D341Med (cell line): ENCODE measurements at regions not wholly inside any gene's neighbourhood (a gene's known extent, or its start where the extent isn't known, plus 50 kb on each side); places are given as distances from the start of the nearest gene placed in this dataset.
"Not testable (repeated sequence)": the region's sequence is repeated elsewhere in the genome, so short reads cannot be mapped to it uniquely, and the experiment has no call there.

Source experiments
- DNase-seq: peaks from one replicate; pipeline ENCODE4 v3.0.0; 2012; ENCODE audit warnings: low spot score

- not testable (repeated sequence) for DNase-seq
Observed at GRCh38 chr3:106075731-106076130, 206.9 kb upstream of the CBLB start.

DNA sequence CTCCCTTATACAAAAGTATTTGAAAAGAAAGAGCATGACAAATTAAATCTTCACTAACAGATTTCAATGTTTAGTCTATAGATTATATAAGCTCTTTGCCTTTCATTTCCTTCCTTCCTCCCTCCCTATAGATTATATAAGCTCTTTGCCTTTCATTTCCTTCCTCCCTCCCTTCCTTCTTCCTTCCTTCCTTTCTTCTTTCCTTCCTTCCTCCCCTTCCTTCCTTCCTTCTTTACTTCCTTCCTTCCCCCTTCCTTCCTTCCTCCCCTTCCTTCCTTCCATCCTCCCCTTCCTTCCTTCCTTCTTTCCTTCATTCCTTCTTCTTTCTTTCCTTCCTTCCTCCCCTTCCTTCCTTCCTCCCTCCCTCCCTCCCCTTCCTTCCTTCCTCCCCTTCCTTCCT is 209.8 kb upstream of the CBLB start:
- no peak for DNase-seq

GRCh38 chr3:106082616-106083015 is 213.8 kb upstream of the CBLB start:
- DNase-seq: no peak

GRCh38 chr3:106083207-106083606 is 214.4 kb upstream of the CBLB start:
- DNase-seq: no peak

- DNase-seq: no peak
Observed at GRCh38 chr3:106083854-106084253, 215.0 kb upstream of the CBLB start.

GRCh38 chr3:106086038-106086437 is 217.2 kb upstream of the CBLB start:
- DNase-seq: no peak

- DNase-seq: no peak
Observed at GRCh38 chr3:106086636-106087035, 217.8 kb upstream of the CBLB start.

GRCh38 chr3:106088304-106088703 is 219.5 kb upstream of the CBLB start:
- no peak for DNase-seq

DNA sequence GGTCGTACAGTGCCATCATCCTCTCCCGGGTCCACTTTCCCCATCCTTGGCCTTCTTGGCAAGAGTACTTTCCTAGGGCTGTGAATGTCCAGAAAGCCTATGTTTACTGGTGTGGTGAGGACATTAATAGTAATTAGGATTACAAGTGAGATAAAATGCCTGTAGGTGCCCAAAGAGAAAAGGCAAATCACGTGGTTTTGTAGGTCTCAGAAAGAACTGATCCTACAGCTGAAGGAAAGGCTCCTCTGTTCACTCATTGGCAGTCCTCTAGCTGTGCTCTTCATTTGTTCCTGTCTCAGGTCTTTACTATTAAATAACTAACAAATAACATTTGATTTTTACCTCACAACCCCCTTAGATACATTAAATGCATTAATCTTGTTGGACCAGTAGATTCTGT is 220.1 kb upstream of the CBLB start:
- no peak for DNase-seq

DNA sequence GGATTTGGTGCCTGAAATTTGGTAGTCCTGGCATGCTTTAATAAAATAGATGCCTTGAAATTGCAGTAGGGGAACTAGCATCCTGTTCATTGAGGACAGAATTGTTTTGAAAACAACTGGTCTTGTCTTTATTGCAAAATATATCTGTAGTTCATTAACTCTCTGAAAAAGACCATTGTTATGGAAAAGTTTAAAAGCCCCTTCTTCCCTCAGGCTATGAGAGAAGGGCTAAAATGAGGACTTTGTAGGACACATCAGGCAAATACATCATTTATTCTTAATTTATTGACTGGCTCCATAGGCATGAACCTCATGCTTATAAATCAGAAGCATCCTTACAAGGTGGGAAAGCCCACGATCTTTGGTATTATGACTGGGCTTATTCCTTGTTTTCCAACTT is 221.0 kb upstream of the CBLB start:
- DNase-seq: no peak

GRCh38 chr3:106092792-106093191 is 224.0 kb upstream of the CBLB start:
- DNase-seq: no peak

GRCh38 chr3:106093616-106094015 is 224.8 kb upstream of the CBLB start:
- DNase-seq: no peak

GRCh38 chr3:106097817-106098435 is 229.1 kb upstream of the CBLB start:
- DNase-seq: no peak

GRCh38 chr3:106103383-106103782 is 234.6 kb upstream of the CBLB start:
- no peak for DNase-seq

DNA sequence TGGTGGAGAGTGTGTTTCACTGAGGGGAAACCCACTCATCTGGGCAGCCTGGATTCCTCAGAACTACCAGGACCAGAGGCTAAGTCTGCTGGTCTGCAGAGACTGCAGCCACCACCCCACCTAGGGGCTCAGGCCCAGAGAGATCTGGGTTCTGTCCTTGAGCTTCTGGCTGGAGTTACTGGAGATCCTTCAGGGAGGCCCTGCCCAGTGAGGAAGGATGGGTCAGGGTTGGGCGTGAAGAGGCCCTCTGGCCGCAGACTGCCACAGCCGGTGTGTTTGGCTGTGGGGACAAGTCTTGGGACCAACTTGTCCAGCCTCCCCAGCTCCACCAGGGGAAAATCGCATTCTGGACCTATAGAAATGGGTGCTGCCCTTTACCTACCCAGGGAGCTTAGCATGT is 235.3 kb upstream of the CBLB start:
- DNase-seq: no peak

DNA sequence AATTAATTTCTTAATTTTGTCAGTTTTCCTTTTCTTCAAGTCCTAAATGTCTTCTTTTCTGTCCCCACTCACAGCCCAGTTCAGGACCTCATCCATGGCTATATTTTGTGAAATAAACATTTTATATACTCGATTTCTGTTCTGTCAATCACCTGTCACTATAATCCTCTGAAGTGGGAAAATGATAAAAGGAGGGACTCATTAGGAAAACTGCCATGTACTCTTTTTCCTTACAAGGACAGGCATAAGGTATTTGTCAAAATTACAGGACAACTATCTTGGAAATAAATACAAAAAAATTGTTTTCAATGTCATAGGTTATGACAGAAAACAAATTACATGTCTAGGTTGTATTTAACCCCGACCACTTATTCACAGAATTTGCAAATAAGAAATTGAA is 240.1 kb upstream of the CBLB start:
- DNase-seq: no peak

DNA sequence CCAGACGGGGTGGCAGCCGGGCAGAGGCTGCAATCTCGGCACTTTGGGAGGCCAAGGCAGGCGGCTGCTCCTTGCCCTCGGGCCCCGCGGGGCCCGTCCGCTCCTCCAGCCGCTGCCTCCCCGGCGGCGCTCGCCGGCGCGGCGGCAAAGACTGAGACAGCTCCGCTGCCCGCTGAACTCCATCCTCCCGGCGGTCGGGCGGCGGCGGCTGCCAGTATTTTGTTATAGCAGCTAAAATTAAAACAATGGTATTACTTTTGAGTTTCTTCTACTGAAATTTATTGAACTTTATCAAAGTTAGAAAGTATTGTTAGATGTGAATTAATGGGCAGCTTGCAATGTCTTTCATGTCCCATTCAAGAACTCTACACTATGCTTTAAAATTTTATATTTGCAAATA is 243.7 kb upstream of the CBLB start:
- DNase-seq: not testable (repeated sequence)

DNA sequence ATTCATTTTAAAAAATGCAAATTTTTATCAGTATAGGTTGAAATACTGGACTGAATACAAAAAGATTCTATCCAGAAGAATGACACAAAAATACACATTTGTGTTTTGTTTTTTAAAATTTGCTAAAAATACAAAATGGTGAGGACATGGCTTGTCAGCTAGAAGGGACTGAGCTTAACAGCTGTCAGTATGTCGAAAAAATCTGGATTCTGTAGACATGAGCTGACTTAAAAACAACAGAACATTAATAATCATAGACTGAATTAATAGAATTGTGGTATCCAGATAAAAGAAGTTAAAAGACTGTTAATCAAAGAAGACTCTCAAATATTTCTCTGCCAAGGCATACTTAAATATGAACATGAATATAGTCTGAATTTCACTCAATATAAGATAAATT is 244.9 kb upstream of the CBLB start:
- no peak for DNase-seq

- no peak for DNase-seq
Observed at GRCh38 chr3:106114220-106114619, 245.4 kb upstream of the CBLB start.

DNA sequence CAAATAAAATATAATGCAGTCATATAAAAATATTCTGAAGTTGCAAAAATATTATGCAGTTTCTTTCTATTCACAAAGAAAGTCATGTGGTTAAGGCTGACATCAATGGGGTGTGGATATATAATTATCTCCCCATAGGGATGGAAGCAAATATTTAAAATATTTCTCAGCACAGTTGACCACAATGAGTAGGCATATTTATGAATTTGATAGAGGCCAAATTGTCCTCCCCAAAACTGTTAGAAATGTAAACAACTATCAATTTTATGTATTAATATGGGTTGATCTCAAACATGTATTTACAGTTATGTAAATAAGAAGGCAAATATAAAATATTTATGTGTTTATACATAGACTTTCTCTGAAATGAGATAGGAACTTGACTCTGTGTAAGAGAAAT is 246.0 kb upstream of the CBLB start:
- no peak for DNase-seq

- DNase-seq: no peak
Observed at GRCh38 chr3:106115557-106115956, 246.7 kb upstream of the CBLB start.

DNA sequence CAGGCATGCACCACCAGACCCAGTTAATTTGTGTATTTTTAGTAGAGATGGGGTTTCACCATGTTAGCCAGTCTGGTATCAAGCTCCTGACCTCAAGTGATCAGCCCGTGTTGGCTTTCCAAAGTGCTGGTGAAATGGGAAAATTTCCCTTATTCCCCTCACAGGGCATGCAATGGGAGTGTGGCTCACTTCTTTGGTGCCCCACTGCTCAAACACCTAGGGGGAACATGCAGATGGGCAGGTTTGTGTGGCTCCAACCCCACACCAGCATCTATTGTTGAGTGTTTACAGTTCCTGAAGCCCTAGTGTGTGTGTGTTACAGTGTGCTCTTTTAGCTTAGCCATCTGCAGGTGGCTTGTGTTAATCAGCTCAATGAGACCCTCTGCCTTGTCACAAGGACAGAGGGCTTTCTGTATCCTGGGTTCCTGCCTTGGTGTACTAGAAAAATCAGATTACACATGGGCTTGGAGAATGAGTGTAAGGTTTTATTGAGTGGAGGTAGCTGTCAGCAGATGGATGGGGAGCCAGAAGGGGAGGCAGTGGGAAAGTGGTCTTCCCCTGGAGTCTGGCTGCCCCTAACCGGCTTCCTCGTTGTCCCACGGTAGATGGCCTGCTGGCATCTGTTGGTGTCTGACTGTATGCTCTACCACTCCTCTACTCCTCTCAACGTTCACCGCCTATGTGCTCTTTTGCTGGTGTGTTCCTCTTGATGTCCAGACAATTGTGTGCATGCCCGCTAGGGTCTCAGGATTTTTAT is 248.1 kb upstream of the CBLB start:
- no peak for DNase-seq

GRCh38 chr3:106117490-106117858 is 248.7 kb upstream of the CBLB start:
- no peak for DNase-seq

GRCh38 chr3:106119614-106120082 is 250.8 kb upstream of the CBLB start:
- DNase-seq: no peak
